Right lobe of liver (tissue), 4 donors: ENCODE measurements at regions not wholly inside any gene's neighbourhood (a gene's known extent, or its start where the extent isn't known, plus 50 kb on each side); places are given as distances from the start of the nearest gene placed in this dataset.

Experiments
- POLR2A ChIP-seq: fragments of 450-650 bp; IDR thresholded peaks from one replicate; pipeline ENCODE4 v1.6.1; 2017; ENCODE audit warnings: antibody characterized with exemption, mild to moderate bottlenecking
- TF ChIP-seq, protein P1 (sequence below), 4 donors: fragments of 200-600 bp in 3 of 4; fragments of 450-650 bp in 1 of 4; IDR thresholded peaks; one replicate each; pipeline versions ENCODE4 v1.5.1 to v1.8.0; 2016 to 2022; ENCODE audit warnings: antibody characterized with exemption in 4 of 4, mild to moderate bottlenecking in 2 of 4
- donor health status: DM: no; HTN: no; CAD: no.
- donor health status: DM: no; HTN: no; CAD: no.
- donor health status: DM: no; HTN: yes; CAD: no.

DNA sequence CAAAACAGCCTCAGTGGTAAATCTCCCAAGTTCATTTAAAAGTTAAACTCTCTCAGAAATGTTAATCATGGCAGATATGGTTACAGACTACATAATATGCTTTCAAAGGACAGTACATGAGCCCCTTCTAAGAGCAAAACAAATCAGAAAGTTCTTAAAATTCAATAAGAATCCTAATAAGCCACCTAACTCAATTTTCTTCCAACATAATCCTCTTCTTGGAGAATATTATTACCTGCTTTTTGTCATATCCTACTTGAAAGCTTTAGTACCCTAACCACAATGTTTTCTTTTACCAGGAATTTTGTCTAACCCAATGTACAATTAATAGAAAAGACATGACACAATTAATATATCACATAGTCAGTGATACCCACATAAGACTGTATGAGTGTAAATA is 236.5 kb upstream of the ATP2B1 start:
- TF ChIP-seq, protein P1, sequence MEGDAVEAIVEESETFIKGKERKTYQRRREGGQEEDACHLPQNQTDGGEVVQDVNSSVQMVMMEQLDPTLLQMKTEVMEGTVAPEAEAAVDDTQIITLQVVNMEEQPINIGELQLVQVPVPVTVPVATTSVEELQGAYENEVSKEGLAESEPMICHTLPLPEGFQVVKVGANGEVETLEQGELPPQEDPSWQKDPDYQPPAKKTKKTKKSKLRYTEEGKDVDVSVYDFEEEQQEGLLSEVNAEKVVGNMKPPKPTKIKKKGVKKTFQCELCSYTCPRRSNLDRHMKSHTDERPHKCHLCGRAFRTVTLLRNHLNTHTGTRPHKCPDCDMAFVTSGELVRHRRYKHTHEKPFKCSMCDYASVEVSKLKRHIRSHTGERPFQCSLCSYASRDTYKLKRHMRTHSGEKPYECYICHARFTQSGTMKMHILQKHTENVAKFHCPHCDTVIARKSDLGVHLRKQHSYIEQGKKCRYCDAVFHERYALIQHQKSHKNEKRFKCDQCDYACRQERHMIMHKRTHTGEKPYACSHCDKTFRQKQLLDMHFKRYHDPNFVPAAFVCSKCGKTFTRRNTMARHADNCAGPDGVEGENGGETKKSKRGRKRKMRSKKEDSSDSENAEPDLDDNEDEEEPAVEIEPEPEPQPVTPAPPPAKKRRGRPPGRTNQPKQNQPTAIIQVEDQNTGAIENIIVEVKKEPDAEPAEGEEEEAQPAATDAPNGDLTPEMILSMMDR (IDR thresholded peaks at IDR 0.05), result no peak
- TF ChIP-seq POLR2A, result no peak
